GM23338 (cell line): ENCODE measurements at regions not wholly inside any gene's neighbourhood (a gene's known extent, or its start where the extent isn't known, plus 50 kb on each side); places are given as distances from the start of the nearest gene placed in this dataset.

Experiments
- CREB1 ChIP-seq: fragments of 250-450 bp; sonication (Bioruptor Pico); IDR thresholded peaks from 2 replicates; pipeline ENCODE4 v1.5.0; 2020; ENCODE audit warnings: low read depth, mild to moderate bottlenecking, moderate library complexity
- EZH2 ChIP-seq: fragments of 200-600 bp; sonication (generic); IDR thresholded peaks from one replicate; pipeline ENCODE4 v1.8.0; 2017; ENCODE audit warnings: antibody characterized with exemption, mild to moderate bottlenecking, low read depth; ENCODE audit not compliant: unreplicated experiment
- EZH2phosphoT487 ChIP-seq: fragments of 200-600 bp; sonication (generic); IDR thresholded peaks from one replicate; pipeline ENCODE4 v1.8.1; 2018; ENCODE audit warnings: antibody characterized with exemption; ENCODE audit not compliant: unreplicated experiment
- JUNB ChIP-seq: IDR thresholded peaks from one replicate; pipeline ENCODE4 v1.6.1; 2016; ENCODE audit warnings: antibody characterized with exemption; ENCODE audit not compliant: unreplicated experiment
- NANOG ChIP-seq: IDR thresholded peaks from 2 replicates; pipeline ENCODE4 v1.6.1; 2016; ENCODE audit warnings: antibody characterized with exemption, borderline replicate concordance
- POLR2AphosphoS5 ChIP-seq: IDR thresholded peaks from 2 replicates; pipeline ENCODE4 v1.6.1; 2016; ENCODE audit warnings: antibody characterized with exemption, low read depth
- STAT1 ChIP-seq: IDR thresholded peaks from one replicate; pipeline ENCODE4 v1.6.1; 2016; ENCODE audit warnings: antibody characterized with exemption; ENCODE audit not compliant: unreplicated experiment
- TF ChIP-seq, protein P1 (sequence below), 2 experiments: fragments of 200-600 bp in 1 of 2; sonication (generic) in 1 of 2; conservative IDR thresholded peaks; 2 replicates each; pipeline versions ENCODE4 v1.5.1 to v1.6.1; 2016 to 2017; ENCODE audit warnings: antibody characterized with exemption in 2 of 2, low read depth in 2 of 2, mild to moderate bottlenecking in 2 of 2, moderate library complexity in 1 of 2
- TF ChIP-seq, protein P2 (sequence below): IDR thresholded peaks from one replicate; pipeline ENCODE4 v1.6.1; 2018; ENCODE audit warnings: antibody characterized with exemption; ENCODE audit not compliant: unreplicated experiment
- TF ChIP-seq, protein P3 (sequence below): IDR thresholded peaks from 2 replicates; pipeline ENCODE4 v1.6.1; 2016; ENCODE audit warnings: antibody characterized with exemption
- TF ChIP-seq, protein P4 (sequence below): fragments of 250-450 bp; sonication (Bioruptor Pico); IDR thresholded peaks from 2 replicates; pipeline ENCODE4 v1.5.0; 2020; ENCODE audit warnings: mild to moderate bottlenecking, moderate library complexity

DNA sequence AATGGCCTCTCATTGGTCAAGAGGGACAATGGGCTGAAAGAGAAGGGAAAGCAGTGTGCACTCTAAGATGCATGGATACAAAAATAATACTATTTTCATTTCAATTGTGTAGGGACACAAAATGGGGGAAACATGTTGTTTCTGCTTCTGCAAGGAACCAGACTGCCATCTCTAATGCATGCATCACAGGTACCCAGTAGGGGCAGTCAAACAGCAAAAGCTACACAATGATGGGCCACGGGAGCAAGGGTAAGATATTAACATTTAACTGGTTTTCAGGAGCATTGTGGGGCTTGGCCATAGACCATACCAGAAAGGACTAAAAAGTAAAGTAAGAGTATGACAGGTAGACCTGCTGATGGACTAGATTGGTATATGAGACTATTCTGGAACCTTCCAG is 535.8 kb downstream of the SPATA31D1 start:
- TF ChIP-seq, protein P1, sequence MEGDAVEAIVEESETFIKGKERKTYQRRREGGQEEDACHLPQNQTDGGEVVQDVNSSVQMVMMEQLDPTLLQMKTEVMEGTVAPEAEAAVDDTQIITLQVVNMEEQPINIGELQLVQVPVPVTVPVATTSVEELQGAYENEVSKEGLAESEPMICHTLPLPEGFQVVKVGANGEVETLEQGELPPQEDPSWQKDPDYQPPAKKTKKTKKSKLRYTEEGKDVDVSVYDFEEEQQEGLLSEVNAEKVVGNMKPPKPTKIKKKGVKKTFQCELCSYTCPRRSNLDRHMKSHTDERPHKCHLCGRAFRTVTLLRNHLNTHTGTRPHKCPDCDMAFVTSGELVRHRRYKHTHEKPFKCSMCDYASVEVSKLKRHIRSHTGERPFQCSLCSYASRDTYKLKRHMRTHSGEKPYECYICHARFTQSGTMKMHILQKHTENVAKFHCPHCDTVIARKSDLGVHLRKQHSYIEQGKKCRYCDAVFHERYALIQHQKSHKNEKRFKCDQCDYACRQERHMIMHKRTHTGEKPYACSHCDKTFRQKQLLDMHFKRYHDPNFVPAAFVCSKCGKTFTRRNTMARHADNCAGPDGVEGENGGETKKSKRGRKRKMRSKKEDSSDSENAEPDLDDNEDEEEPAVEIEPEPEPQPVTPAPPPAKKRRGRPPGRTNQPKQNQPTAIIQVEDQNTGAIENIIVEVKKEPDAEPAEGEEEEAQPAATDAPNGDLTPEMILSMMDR (conservative IDR thresholded peaks at IDR 0.05; ENCODE audit: low read depth in 2 of 2): peak; percentile 29 to 34; a peak in 3 of 4 replicates
- TF ChIP-seq EZH2: no peak
- TF ChIP-seq EZH2phosphoT487: no peak
- no peak for TF ChIP-seq JUNB
- TF ChIP-seq, protein P2, sequence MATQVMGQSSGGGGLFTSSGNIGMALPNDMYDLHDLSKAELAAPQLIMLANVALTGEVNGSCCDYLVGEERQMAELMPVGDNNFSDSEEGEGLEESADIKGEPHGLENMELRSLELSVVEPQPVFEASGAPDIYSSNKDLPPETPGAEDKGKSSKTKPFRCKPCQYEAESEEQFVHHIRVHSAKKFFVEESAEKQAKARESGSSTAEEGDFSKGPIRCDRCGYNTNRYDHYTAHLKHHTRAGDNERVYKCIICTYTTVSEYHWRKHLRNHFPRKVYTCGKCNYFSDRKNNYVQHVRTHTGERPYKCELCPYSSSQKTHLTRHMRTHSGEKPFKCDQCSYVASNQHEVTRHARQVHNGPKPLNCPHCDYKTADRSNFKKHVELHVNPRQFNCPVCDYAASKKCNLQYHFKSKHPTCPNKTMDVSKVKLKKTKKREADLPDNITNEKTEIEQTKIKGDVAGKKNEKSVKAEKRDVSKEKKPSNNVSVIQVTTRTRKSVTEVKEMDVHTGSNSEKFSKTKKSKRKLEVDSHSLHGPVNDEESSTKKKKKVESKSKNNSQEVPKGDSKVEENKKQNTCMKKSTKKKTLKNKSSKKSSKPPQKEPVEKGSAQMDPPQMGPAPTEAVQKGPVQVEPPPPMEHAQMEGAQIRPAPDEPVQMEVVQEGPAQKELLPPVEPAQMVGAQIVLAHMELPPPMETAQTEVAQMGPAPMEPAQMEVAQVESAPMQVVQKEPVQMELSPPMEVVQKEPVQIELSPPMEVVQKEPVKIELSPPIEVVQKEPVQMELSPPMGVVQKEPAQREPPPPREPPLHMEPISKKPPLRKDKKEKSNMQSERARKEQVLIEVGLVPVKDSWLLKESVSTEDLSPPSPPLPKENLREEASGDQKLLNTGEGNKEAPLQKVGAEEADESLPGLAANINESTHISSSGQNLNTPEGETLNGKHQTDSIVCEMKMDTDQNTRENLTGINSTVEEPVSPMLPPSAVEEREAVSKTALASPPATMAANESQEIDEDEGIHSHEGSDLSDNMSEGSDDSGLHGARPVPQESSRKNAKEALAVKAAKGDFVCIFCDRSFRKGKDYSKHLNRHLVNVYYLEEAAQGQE: no peak
- no peak for TF ChIP-seq POLR2AphosphoS5
- TF ChIP-seq CREB1 (CRISPR knock-in tag): no peak
- TF ChIP-seq, protein P3, sequence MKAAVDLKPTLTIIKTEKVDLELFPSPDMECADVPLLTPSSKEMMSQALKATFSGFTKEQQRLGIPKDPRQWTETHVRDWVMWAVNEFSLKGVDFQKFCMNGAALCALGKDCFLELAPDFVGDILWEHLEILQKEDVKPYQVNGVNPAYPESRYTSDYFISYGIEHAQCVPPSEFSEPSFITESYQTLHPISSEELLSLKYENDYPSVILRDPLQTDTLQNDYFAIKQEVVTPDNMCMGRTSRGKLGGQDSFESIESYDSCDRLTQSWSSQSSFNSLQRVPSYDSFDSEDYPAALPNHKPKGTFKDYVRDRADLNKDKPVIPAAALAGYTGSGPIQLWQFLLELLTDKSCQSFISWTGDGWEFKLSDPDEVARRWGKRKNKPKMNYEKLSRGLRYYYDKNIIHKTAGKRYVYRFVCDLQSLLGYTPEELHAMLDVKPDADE: no peak
- no peak for TF ChIP-seq STAT1
- TF ChIP-seq NANOG: no peak
- TF ChIP-seq, protein P4, sequence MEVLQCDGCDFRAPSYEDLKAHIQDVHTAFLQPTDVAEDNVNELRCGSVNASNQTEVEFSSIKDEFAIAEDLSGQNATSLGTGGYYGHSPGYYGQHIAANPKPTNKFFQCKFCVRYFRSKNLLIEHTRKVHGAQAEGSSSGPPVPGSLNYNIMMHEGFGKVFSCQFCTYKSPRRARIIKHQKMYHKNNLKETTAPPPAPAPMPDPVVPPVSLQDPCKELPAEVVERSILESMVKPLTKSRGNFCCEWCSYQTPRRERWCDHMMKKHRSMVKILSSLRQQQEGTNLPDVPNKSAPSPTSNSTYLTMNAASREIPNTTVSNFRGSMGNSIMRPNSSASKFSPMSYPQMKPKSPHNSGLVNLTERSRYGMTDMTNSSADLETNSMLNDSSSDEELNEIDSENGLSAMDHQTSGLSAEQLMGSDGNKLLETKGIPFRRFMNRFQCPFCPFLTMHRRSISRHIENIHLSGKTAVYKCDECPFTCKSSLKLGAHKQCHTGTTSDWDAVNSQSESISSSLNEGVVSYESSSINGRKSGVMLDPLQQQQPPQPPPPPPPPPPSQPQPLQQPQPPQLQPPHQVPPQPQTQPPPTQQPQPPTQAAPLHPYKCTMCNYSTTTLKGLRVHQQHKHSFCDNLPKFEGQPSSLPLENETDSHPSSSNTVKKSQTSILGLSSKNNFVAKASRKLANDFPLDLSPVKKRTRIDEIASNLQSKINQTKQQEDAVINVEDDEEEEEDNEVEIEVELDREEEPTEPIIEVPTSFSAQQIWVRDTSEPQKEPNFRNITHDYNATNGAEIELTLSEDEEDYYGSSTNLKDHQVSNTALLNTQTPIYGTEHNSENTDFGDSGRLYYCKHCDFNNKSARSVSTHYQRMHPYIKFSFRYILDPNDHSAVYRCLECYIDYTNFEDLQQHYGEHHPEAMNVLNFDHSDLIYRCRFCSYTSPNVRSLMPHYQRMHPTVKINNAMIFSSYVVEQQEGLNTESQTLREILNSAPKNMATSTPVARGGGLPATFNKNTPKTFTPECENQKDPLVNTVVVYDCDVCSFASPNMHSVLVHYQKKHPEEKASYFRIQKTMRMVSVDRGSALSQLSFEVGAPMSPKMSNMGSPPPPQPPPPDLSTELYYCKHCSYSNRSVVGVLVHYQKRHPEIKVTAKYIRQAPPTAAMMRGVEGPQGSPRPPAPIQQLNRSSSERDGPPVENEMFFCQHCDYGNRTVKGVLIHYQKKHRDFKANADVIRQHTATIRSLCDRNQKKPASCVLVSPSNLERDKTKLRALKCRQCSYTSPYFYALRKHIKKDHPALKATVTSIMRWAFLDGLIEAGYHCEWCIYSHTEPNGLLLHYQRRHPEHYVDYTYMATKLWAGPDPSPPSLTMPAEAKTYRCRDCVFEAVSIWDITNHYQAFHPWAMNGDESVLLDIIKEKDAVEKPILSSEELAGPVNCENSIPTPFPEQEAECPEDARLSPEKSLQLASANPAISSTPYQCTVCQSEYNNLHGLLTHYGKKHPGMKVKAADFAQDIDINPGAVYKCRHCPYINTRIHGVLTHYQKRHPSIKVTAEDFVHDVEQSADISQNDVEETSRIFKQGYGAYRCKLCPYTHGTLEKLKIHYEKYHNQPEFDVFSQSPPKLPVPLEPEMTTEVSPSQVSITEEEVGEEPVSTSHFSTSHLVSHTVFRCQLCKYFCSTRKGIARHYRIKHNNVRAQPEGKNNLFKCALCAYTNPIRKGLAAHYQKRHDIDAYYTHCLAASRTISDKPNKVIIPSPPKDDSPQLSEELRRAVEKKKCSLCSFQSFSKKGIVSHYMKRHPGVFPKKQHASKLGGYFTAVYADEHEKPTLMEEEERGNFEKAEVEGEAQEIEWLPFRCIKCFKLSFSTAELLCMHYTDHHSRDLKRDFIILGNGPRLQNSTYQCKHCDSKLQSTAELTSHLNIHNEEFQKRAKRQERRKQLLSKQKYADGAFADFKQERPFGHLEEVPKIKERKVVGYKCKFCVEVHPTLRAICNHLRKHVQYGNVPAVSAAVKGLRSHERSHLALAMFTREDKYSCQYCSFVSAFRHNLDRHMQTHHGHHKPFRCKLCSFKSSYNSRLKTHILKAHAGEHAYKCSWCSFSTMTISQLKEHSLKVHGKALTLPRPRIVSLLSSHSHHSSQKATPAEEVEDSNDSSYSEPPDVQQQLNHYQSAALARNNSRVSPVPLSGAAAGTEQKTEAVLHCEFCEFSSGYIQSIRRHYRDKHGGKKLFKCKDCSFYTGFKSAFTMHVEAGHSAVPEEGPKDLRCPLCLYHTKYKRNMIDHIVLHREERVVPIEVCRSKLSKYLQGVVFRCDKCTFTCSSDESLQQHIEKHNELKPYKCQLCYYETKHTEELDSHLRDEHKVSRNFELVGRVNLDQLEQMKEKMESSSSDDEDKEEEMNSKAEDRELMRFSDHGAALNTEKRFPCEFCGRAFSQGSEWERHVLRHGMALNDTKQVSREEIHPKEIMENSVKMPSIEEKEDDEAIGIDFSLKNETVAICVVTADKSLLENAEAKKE: no peak
